HCT116 (cell line): ENCODE measurements at regions not wholly inside any gene's neighbourhood (a gene's known extent, or its start where the extent isn't known, plus 50 kb on each side); places are given as distances from the start of the nearest gene placed in this dataset.

Experiments used
- ATAC-seq: fragments of 200-7000 bp; cut with Tn5 transposase; 2 replicates; pipeline ENCODE4 v1.9.1; 2020; ENCODE audit warnings: mild to moderate bottlenecking, moderate library complexity
- BruUV-seq: library from RNA; stranded (reverse); fragments of 400-500 nt; replicated peaks from 2 replicates; lab custom pipeline; 2021; lab: Mats Ljungman, UMichigan
- CTCF ChIA-PET: fragments of 300-600 bp; sonication (Branson Sonifier 250); formaldehyde crosslinking; loops from one replicate; lab custom pipeline; 2021; ENCODE audit warnings: antibody characterized with exemption; lab: Charles Lee
- POLR2A ChIA-PET: fragments of 300-600, 350-600 bp; sonication (Branson Sonifier 250); formaldehyde crosslinking; loops from one replicate; lab custom pipeline; 2021; ENCODE audit warnings: antibody characterized with exemption; lab: Charles Lee
- RAD21 ChIA-PET, 2 experiments: fragments of 300-600 bp; sonication (Branson Sonifier 250); formaldehyde crosslinking; loops; one replicate each; lab custom pipeline; 2023; ENCODE audit warnings: low total read pairs in 2 of 2; ENCODE audit not compliant: uncharacterized antibody in 2 of 2, unreplicated experiment in 2 of 2, low non-redundant PET in 1 of 2; lab: Charles Lee
- DNase-seq: peaks from one replicate; pipeline ENCODE4 v3.0.0-alpha.2; 2010; ENCODE audit warnings: low read depth, low spot score
- H2AFZ ChIP-seq: fragments of 200-600 bp; shearing (Covaris generic), sonication (generic); 2 replicates; pipeline ENCODE4 v1.6.1; 2017; ENCODE audit warnings: low read depth, mixed run types, mixed read lengths, antibody characterized with exemption, low read length; ENCODE audit not compliant: poor library complexity, severe bottlenecking
- H3K27ac ChIP-seq: 2 replicates; pipeline ENCODE4 v1.5.1; 2012; ENCODE audit warnings: low read depth, low read length
- H3K27me3 ChIP-seq: fragments of 200-600 bp; sonication (generic); 2 replicates; pipeline ENCODE4 v1.6.1; 2016; ENCODE audit warnings: mixed run types, low read length, mixed read lengths; ENCODE audit not compliant: insufficient read depth
- H3K36me3 ChIP-seq, 2 experiments: fragments of 200-500 bp in 1 of 2; fragments of 200-600 bp in 1 of 2; sonication (Bioruptor generic) in 1 of 2; sonication (generic) in 1 of 2; 2 replicates each; pipeline versions ENCODE4 v1.5.1 to v1.6.1; 2014 to 2016; ENCODE audit warnings: low read length in 2 of 2, inconsistent platforms in 1 of 2, mixed read lengths in 1 of 2, mixed run types in 1 of 2; ENCODE audit not compliant: insufficient read depth in 2 of 2, control insufficient read depth in 1 of 2
- H3K4me1 ChIP-seq, 2 experiments: fragments of 200-600 bp in 1 of 2; sonication (generic) in 1 of 2; 2 replicates each; pipeline versions ENCODE4 v1.5.1 to v1.6.1; 2012 to 2017; ENCODE audit warnings: low read length in 2 of 2, inconsistent platforms in 1 of 2, mild to moderate bottlenecking in 1 of 2, mixed read lengths in 1 of 2, mixed run types in 1 of 2, moderate library complexity in 1 of 2; ENCODE audit not compliant: insufficient read depth in 2 of 2, control insufficient read depth in 1 of 2
- H3K4me2 ChIP-seq: fragments of 200-600 bp; sonication (generic); 2 replicates; pipeline ENCODE4 v1.6.1; 2017; ENCODE audit warnings: mixed run types, low read length, mixed read lengths
- H3K4me3 ChIP-seq, 2 experiments: fragments of 200-600 bp in 1 of 2; sonication (generic) in 1 of 2; replicated peaks in 1 of 2; 2 replicates each; pipeline ENCODE4 v1.5.1; 2011 to 2016; ENCODE audit warnings: low read length in 2 of 2, control low read depth in 1 of 2, low read depth in 1 of 2, mild to moderate bottlenecking in 1 of 2, mixed read lengths in 1 of 2, mixed run types in 1 of 2
- H3K79me2 ChIP-seq: fragments of 200-600 bp; sonication (generic); 2 replicates; pipeline ENCODE4 v1.6.1; 2017; ENCODE audit warnings: mild to moderate bottlenecking, mixed run types, low read length, moderate library complexity, mixed read lengths; ENCODE audit not compliant: insufficient read depth
- H3K9ac ChIP-seq: fragments of 200-600 bp; sonication (generic); 2 replicates; pipeline ENCODE4 v1.6.1; 2016; ENCODE audit warnings: low read length, mixed read lengths
- H3K9me2 ChIP-seq: fragments of 200-600 bp; sonication (generic), shearing (Covaris generic); 2 replicates; pipeline ENCODE4 v1.6.1; 2017; ENCODE audit warnings: mixed run types, mild to moderate bottlenecking, moderate library complexity; ENCODE audit not compliant: insufficient read depth
- H3K9me3 ChIP-seq, 2 experiments: fragments of 200-500 bp in 1 of 2; fragments of 200-600 bp in 1 of 2; sonication (Bioruptor generic) in 1 of 2; sonication (generic) in 1 of 2; 2 replicates each; pipeline ENCODE4 v1.6.1; 2014 to 2017; ENCODE audit warnings: low read length in 2 of 2, mixed read lengths in 2 of 2, inconsistent platforms in 1 of 2, low read depth in 1 of 2, mild to moderate bottlenecking in 1 of 2, mixed run types in 1 of 2, moderate library complexity in 1 of 2; ENCODE audit not compliant: control insufficient read depth in 1 of 2, insufficient read depth in 1 of 2
- H4K20me1 ChIP-seq: fragments of 200-600 bp; sonication (generic), shearing (Covaris generic); 2 replicates; pipeline ENCODE4 v1.6.1; 2017; ENCODE audit warnings: mixed run types, mild to moderate bottlenecking, moderate library complexity; ENCODE audit not compliant: insufficient read depth
- CBX3 ChIP-seq: IDR thresholded peaks from 2 replicates; pipeline ENCODE4 v1.6.1; 2012; ENCODE audit warnings: low read depth
- CEBPB ChIP-seq: IDR thresholded peaks from 2 replicates; pipeline ENCODE4 v1.6.1; 2012; ENCODE audit warnings: low read depth
- EGR1 ChIP-seq: IDR thresholded peaks from 2 replicates; pipeline ENCODE4 v1.6.1; 2012; ENCODE audit warnings: low read depth
- ELF1 ChIP-seq: IDR thresholded peaks from 2 replicates; pipeline ENCODE4 v1.6.1; 2012; ENCODE audit warnings: low read depth, borderline replicate concordance
- EZH2 ChIP-seq: fragments of 200-600 bp; sonication (generic); IDR thresholded peaks from 2 replicates; pipeline ENCODE4 v1.6.1; 2017; ENCODE audit warnings: antibody characterized with exemption, mixed run types
- EZH2phosphoT487 ChIP-seq: fragments of 200-600 bp; IDR thresholded peaks from 2 replicates; pipeline ENCODE4 v1.6.1; 2018; ENCODE audit warnings: antibody characterized with exemption, borderline replicate concordance
- FOSL1 ChIP-seq: IDR thresholded peaks from 2 replicates; pipeline ENCODE4 v1.6.1; 2012; ENCODE audit warnings: low read depth
- JUND ChIP-seq: IDR thresholded peaks from 2 replicates; pipeline ENCODE4 v1.6.1; 2012
- POLR2A ChIP-seq: IDR thresholded peaks from 2 replicates; pipeline ENCODE4 v1.7.0; 2011; ENCODE audit warnings: borderline replicate concordance; ENCODE audit not compliant: insufficient read depth, insufficient read length; ENCODE audit errors: extremely low read depth
- SIN3A ChIP-seq: IDR thresholded peaks from 2 replicates; pipeline ENCODE4 v1.6.1; 2012; ENCODE audit warnings: low read depth
- SRF ChIP-seq: IDR thresholded peaks from 2 replicates; pipeline ENCODE4 v1.6.1; 2012; ENCODE audit warnings: low read depth
- TCF7L2 ChIP-seq: IDR thresholded peaks from 2 replicates; pipeline ENCODE4 v1.7.0; 2011; ENCODE audit warnings: borderline replicate concordance, inconsistent platforms; ENCODE audit not compliant: insufficient read depth, insufficient read length; ENCODE audit errors: extremely low read depth
- YY1 ChIP-seq: IDR thresholded peaks from 2 replicates; pipeline ENCODE4 v1.6.1; 2011; ENCODE audit warnings: low read length, low read depth, moderate library complexity, mild to moderate bottlenecking; ENCODE audit not compliant: insufficient replicate concordance; ENCODE audit errors: extremely low read depth
- intact Hi-C: fragments of 100-400 bp; cut with micrococcal nuclease; formaldehyde crosslinking; loops from 2 replicates; pipeline ENCODE4 v1.10.0; 2022
- TF ChIP-seq, protein P1 (sequence below): IDR thresholded peaks from 2 replicates; pipeline ENCODE4 v1.6.1; 2011; ENCODE audit warnings: mild to moderate bottlenecking, low read length, moderate library complexity; ENCODE audit not compliant: insufficient replicate concordance; ENCODE audit errors: extremely low read depth
- TF ChIP-seq, protein P2 (sequence below): IDR thresholded peaks from 2 replicates; pipeline ENCODE4 v1.6.1; 2012; ENCODE audit warnings: low read depth

DNA sequence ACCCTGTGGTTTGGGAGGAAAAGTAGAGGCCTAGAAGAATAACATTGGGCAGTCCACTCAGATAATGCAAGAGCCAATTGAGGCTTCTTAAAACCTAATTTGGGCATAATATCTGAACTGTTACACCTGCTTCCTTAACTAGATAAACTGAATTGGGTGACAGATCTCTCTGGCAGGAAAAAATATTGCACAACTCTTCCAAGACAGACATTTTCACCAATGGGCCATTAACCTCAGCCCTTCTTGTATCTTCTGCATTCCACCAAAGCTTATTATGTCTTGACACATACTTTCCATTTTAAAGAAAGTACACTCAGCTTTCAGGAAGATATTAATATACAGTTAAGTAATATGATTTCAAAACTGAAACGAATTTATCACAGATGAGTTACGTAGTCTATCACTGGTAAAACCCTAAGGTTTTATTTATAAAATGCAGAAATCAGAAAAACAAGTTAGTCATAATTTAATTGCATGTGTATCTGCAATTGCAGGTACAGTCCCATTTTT, 79.9 kb upstream of the MON1B start:
- no peak overlapping the region for H2AFZ ChIP-seq
- ChIA-PET RAD21 (no interaction called here), POLR2A (no interaction called here), CTCF (no interaction called here)
- no peak for ATAC-seq
- TF ChIP-seq EZH2 = no peak
- no peak for TF ChIP-seq ELF1
- TF ChIP-seq SRF = no peak
- no peak for TF ChIP-seq TCF7L2
- TF ChIP-seq CEBPB = no peak
- TF ChIP-seq JUND = no peak
- TF ChIP-seq EZH2phosphoT487 = no peak
- TF ChIP-seq FOSL1 = no peak
- TF ChIP-seq YY1 = no peak
- TF ChIP-seq POLR2A = no peak
- no peak for TF ChIP-seq EGR1
- TF ChIP-seq CBX3 = no peak
- no TSS peak for BruUV-seq
- H3K79me2 ChIP-seq = no peaks in the 10 kb centered on the region
- no peak overlapping the region for H3K9ac ChIP-seq
- no peaks in the 10 kb centered on the region for H3K9me2 ChIP-seq
- intact Hi-C loops = no loop called here
- H3K4me2 ChIP-seq = no peak overlapping the region
- H3K36me3 ChIP-seq = no peaks in the 10 kb centered on the region
- no peak overlapping the region for H3K4me3 ChIP-seq
- H4K20me1 ChIP-seq = no peaks in the 10 kb centered on the region
- DNase-seq = no peak
- no peak overlapping the region for H3K27ac ChIP-seq
- H3K9me3 ChIP-seq = no peaks in the 10 kb centered on the region
- H3K4me1 ChIP-seq = no peaks in the 10 kb centered on the region
- peaks cover 12% of the 10 kb centered on the region for H3K27me3 ChIP-seq

DNA sequence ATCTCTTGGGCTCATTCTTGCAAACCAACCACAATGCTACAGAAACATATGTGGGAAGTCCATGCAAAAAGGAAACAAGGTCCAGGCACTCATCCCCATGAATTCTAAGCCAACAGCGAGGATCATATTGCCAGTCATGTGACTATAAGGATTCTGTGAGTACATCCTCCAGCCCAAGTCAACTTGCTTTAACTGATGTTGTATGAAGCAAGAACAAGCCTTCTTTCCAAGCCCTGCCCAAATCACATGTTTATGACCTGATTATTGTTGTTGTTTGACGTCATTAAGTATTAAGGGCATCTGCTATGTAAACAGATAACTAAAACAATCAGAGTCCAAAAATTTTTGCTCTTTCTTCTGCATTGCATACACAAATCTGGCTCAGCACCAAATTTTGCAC, 78.2 kb upstream of the MON1B start:
- H3K4me1 ChIP-seq = no peaks in the 10 kb centered on the region

More for the DNA sequence above, 78.2 kb upstream of the MON1B start:
- Histone ChIP-seq H3K27me3 (peaks cover 16% of the 10 kb centered on the region), H3K36me3 (no peaks in the 10 kb centered on the region), H3K9me2 (no peaks in the 10 kb centered on the region), H3K9ac (no peak overlapping the region), H2AFZ (no peak overlapping the region), H3K4me2 (no peak overlapping the region), H3K27ac (no peak overlapping the region), H3K4me3 (no peak overlapping the region), H3K79me2 (no peaks in the 10 kb centered on the region), H4K20me1 (no peaks in the 10 kb centered on the region), H3K9me3 (no peaks in the 10 kb centered on the region)
- ATAC-seq (no peak), DNase-seq (no peak)
- intact Hi-C loops = no loop called here
- CTCF ChIA-PET = no interaction called here
- POLR2A ChIA-PET = no interaction called here
- no TSS peak for BruUV-seq
- TF ChIP-seq, protein P1, sequence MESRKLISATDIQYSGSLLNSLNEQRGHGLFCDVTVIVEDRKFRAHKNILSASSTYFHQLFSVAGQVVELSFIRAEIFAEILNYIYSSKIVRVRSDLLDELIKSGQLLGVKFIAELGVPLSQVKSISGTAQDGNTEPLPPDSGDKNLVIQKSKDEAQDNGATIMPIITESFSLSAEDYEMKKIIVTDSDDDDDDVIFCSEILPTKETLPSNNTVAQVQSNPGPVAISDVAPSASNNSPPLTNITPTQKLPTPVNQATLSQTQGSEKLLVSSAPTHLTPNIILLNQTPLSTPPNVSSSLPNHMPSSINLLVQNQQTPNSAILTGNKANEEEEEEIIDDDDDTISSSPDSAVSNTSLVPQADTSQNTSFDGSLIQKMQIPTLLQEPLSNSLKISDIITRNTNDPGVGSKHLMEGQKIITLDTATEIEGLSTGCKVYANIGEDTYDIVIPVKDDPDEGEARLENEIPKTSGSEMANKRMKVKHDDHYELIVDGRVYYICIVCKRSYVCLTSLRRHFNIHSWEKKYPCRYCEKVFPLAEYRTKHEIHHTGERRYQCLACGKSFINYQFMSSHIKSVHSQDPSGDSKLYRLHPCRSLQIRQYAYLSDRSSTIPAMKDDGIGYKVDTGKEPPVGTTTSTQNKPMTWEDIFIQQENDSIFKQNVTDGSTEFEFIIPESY = no peak
- TF ChIP-seq FOSL1 = no peak
- no peak for TF ChIP-seq POLR2A
- TF ChIP-seq SRF = no peak
- TF ChIP-seq, protein P2, sequence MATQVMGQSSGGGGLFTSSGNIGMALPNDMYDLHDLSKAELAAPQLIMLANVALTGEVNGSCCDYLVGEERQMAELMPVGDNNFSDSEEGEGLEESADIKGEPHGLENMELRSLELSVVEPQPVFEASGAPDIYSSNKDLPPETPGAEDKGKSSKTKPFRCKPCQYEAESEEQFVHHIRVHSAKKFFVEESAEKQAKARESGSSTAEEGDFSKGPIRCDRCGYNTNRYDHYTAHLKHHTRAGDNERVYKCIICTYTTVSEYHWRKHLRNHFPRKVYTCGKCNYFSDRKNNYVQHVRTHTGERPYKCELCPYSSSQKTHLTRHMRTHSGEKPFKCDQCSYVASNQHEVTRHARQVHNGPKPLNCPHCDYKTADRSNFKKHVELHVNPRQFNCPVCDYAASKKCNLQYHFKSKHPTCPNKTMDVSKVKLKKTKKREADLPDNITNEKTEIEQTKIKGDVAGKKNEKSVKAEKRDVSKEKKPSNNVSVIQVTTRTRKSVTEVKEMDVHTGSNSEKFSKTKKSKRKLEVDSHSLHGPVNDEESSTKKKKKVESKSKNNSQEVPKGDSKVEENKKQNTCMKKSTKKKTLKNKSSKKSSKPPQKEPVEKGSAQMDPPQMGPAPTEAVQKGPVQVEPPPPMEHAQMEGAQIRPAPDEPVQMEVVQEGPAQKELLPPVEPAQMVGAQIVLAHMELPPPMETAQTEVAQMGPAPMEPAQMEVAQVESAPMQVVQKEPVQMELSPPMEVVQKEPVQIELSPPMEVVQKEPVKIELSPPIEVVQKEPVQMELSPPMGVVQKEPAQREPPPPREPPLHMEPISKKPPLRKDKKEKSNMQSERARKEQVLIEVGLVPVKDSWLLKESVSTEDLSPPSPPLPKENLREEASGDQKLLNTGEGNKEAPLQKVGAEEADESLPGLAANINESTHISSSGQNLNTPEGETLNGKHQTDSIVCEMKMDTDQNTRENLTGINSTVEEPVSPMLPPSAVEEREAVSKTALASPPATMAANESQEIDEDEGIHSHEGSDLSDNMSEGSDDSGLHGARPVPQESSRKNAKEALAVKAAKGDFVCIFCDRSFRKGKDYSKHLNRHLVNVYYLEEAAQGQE = no peak
- TF ChIP-seq ELF1 = no peak
- no peak for TF ChIP-seq SIN3A
- RAD21 ChIA-PET = no interaction called here
